ENCODE measurements at regions not wholly inside any gene's neighbourhood (a gene's known extent, or its start where the extent isn't known, plus 50 kb on each side); places are given as distances from the start of the nearest gene placed in this dataset.

DNA sequence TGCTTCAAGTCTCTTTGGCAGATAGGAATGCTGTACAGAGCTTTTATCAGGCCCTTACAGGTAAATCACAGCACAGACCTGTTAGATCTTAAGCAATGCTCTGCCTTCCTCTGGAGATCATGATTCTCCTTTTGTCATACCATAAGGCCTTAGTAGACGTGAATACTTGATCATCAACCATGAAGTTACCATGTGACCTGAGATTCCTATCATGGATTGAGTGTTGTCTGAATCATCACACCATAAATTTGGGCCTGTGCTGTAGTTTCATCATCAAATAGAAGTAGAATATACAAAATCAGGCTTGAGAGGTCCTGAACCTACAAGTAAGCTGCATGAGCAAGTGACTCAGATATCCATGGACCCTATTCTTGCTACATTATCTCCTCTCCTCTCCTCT is 466.8 kb upstream of the INTU start:
- no peak overlapping the region for H3K9ac ChIP-seq (ENCODE audit: low read depth in 1 of 2, low read length in 2 of 2)
- no peak for DNase-seq (ENCODE audit: low spot score)
- H3K27me3 ChIP-seq (ENCODE audit: control insufficient read depth in 4 of 4, insufficient read depth in 4 of 4, low read length in 3 of 4), result no peaks in the 10 kb centered on the region
- no peak overlapping the region for H3K4me3 ChIP-seq (ENCODE audit: low read depth in 1 of 3, low read length in 3 of 3)
- TF ChIP-seq RXRA (IDR thresholded peaks at IDR 0.05), result no peak
- no peak for TF ChIP-seq JUND (IDR thresholded peaks at IDR 0.05)
- TF ChIP-seq FOXA1 (IDR thresholded peaks at IDR 0.05), result no peak
- WGBS, result 61% methylated on average over 1 of the region's 1 CpG
- no peaks in the 10 kb centered on the region for H3K9me3 ChIP-seq (ENCODE audit: control insufficient read depth in 4 of 4, low read length in 3 of 4)
- no peaks in the 10 kb centered on the region for H3K36me3 ChIP-seq (ENCODE audit: control insufficient read depth in 4 of 4, insufficient read depth in 3 of 4, low read depth in 1 of 4, low read length in 3 of 4)
- no peak overlapping the region for H3K27ac ChIP-seq (ENCODE audit: low read depth in 1 of 2, low read length in 2 of 2)
- no peaks in the 10 kb centered on the region for H3K4me1 ChIP-seq (ENCODE audit: control insufficient read depth in 4 of 4, insufficient read depth in 4 of 4, low read length in 3 of 4)

DNA sequence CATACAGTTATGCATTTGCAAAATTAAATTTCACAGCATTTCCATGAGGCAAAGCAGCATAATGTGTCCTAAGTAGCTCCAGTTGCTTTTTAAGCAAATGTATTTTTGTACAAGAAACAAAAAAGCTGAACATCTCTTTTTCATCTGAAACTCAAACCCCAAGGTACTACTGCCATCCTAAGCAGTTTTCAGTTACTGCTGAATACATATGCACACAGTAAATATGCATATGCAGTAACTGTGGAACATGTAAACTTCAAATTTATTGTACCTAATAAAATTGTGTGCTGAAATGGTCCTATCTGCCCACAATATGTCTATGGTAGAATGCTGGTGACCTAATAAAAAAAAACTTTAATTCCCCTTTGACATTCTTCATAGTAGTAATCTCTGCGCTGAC is 458.6 kb upstream of the INTU start:
- no peak overlapping the region for H3K27ac ChIP-seq (ENCODE audit: low read depth in 1 of 2, low read length in 2 of 2)
- TF ChIP-seq, protein P1, sequence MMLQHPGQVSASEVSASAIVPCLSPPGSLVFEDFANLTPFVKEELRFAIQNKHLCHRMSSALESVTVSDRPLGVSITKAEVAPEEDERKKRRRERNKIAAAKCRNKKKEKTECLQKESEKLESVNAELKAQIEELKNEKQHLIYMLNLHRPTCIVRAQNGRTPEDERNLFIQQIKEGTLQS (IDR thresholded peaks at IDR 0.05), result no peak
- TF ChIP-seq YY1 (IDR thresholded peaks at IDR 0.05) (no peak), SP1 (IDR thresholded peaks at IDR 0.05) (no peak), RAD21 (IDR thresholded peaks at IDR 0.05) (no peak), FOXA1 (IDR thresholded peaks at IDR 0.05) (no peak), HNF4G (IDR thresholded peaks at IDR 0.05) (no peak), GABPA (IDR thresholded peaks at IDR 0.05 in 1 of 2, conservative IDR thresholded peaks at IDR 0.05 in 1 of 2) (no peak), NR2F2 (IDR thresholded peaks at IDR 0.05) (no peak), EGR1 (IDR thresholded peaks at IDR 0.05; ENCODE audit: low read depth in 2 of 2) (no peak), HNF4A (conservative IDR thresholded peaks at IDR 0.05) (no peak), RXRA (IDR thresholded peaks at IDR 0.05) (no peak), TAF1 (conservative IDR thresholded peaks at IDR 0.05) (no peak), JUND (IDR thresholded peaks at IDR 0.05) (no peak)
- TF ChIP-seq, protein P2, sequence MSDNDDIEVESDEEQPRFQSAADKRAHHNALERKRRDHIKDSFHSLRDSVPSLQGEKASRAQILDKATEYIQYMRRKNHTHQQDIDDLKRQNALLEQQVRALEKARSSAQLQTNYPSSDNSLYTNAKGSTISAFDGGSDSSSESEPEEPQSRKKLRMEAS (IDR thresholded peaks at IDR 0.05), result no peak
- TF ChIP-seq, protein P3, sequence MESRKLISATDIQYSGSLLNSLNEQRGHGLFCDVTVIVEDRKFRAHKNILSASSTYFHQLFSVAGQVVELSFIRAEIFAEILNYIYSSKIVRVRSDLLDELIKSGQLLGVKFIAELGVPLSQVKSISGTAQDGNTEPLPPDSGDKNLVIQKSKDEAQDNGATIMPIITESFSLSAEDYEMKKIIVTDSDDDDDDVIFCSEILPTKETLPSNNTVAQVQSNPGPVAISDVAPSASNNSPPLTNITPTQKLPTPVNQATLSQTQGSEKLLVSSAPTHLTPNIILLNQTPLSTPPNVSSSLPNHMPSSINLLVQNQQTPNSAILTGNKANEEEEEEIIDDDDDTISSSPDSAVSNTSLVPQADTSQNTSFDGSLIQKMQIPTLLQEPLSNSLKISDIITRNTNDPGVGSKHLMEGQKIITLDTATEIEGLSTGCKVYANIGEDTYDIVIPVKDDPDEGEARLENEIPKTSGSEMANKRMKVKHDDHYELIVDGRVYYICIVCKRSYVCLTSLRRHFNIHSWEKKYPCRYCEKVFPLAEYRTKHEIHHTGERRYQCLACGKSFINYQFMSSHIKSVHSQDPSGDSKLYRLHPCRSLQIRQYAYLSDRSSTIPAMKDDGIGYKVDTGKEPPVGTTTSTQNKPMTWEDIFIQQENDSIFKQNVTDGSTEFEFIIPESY (IDR thresholded peaks at IDR 0.05), result no peak
- TF ChIP-seq, protein P4, sequence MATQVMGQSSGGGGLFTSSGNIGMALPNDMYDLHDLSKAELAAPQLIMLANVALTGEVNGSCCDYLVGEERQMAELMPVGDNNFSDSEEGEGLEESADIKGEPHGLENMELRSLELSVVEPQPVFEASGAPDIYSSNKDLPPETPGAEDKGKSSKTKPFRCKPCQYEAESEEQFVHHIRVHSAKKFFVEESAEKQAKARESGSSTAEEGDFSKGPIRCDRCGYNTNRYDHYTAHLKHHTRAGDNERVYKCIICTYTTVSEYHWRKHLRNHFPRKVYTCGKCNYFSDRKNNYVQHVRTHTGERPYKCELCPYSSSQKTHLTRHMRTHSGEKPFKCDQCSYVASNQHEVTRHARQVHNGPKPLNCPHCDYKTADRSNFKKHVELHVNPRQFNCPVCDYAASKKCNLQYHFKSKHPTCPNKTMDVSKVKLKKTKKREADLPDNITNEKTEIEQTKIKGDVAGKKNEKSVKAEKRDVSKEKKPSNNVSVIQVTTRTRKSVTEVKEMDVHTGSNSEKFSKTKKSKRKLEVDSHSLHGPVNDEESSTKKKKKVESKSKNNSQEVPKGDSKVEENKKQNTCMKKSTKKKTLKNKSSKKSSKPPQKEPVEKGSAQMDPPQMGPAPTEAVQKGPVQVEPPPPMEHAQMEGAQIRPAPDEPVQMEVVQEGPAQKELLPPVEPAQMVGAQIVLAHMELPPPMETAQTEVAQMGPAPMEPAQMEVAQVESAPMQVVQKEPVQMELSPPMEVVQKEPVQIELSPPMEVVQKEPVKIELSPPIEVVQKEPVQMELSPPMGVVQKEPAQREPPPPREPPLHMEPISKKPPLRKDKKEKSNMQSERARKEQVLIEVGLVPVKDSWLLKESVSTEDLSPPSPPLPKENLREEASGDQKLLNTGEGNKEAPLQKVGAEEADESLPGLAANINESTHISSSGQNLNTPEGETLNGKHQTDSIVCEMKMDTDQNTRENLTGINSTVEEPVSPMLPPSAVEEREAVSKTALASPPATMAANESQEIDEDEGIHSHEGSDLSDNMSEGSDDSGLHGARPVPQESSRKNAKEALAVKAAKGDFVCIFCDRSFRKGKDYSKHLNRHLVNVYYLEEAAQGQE (IDR thresholded peaks at IDR 0.05), result no peak
- H3K4me3 ChIP-seq (ENCODE audit: low read depth in 1 of 3, low read length in 3 of 3), result no peak overlapping the region
- no peaks in the 10 kb centered on the region for H3K9me3 ChIP-seq (ENCODE audit: control insufficient read depth in 4 of 4, low read length in 3 of 4)
- no peaks in the 10 kb centered on the region for H3K27me3 ChIP-seq (ENCODE audit: control insufficient read depth in 4 of 4, insufficient read depth in 4 of 4, low read length in 3 of 4)
- no peaks in the 10 kb centered on the region for H3K4me1 ChIP-seq (ENCODE audit: control insufficient read depth in 4 of 4, insufficient read depth in 4 of 4, low read length in 3 of 4)
- 88% methylated on average over 1 of the region's 1 CpG for WGBS
- no peak overlapping the region for H3K9ac ChIP-seq (ENCODE audit: low read depth in 1 of 2, low read length in 2 of 2)
- DNase-seq (ENCODE audit: low spot score), result no peak
- H3K36me3 ChIP-seq (ENCODE audit: control insufficient read depth in 4 of 4, insufficient read depth in 3 of 4, low read depth in 1 of 4, low read length in 3 of 4), result no peaks in the 10 kb centered on the region
